ENCODE measurements at regions not wholly inside any gene's neighbourhood (a gene's known extent, or its start where the extent isn't known, plus 50 kb on each side); places are given as distances from the start of the nearest gene placed in this dataset.

DNA sequence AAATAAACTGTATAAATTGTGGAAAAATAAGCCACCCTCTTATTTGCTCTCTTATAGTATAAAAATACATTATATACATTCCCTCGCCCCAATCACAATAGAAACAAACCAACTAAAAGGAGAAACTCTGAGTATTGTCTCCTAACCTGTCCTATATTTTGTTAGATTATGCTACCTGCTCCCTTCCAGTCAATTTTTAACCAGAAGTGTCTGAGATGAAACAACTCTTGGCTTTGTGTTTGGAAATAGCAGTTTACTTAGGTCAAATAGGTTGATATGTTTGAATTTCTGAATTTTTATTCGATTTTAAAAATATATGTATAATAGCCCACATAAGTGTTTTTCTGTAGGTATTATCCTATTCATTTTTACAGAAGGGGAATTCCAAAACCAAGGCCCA is 475.0 kb upstream of the ZNF462 start:
- no peak overlapping the region for H3K27ac ChIP-seq
- TF ChIP-seq ZFX (IDR thresholded peaks at IDR 0.05; ENCODE audit: borderline replicate concordance): no peak
- TF ChIP-seq, protein P1, sequence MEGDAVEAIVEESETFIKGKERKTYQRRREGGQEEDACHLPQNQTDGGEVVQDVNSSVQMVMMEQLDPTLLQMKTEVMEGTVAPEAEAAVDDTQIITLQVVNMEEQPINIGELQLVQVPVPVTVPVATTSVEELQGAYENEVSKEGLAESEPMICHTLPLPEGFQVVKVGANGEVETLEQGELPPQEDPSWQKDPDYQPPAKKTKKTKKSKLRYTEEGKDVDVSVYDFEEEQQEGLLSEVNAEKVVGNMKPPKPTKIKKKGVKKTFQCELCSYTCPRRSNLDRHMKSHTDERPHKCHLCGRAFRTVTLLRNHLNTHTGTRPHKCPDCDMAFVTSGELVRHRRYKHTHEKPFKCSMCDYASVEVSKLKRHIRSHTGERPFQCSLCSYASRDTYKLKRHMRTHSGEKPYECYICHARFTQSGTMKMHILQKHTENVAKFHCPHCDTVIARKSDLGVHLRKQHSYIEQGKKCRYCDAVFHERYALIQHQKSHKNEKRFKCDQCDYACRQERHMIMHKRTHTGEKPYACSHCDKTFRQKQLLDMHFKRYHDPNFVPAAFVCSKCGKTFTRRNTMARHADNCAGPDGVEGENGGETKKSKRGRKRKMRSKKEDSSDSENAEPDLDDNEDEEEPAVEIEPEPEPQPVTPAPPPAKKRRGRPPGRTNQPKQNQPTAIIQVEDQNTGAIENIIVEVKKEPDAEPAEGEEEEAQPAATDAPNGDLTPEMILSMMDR (IDR thresholded peaks at IDR 0.05): no peak

DNA sequence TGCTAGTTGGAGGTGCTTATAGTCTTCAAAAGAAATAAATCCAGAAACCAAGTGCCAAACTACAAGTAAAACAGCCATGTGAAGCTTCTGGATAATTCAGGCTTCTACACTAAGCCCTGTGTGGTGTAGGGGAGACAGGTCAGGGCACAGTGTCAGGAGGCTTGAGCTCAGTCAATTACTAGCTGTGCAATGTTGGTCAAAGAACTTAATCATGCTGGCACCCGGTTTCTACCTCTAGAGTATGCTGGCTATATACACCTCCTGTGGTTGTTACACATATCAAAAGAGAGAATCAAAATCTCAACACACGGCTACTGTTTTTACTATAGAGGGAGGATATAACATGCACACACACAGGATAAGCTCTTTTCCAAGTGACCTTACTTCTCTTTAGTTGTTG is 469.7 kb upstream of the ZNF462 start:
- TF ChIP-seq ZFX (IDR thresholded peaks at IDR 0.05; ENCODE audit: borderline replicate concordance): no peak
- TF ChIP-seq, protein P1 (IDR thresholded peaks at IDR 0.05): no peak
- H3K27ac ChIP-seq: no peak overlapping the region

DNA sequence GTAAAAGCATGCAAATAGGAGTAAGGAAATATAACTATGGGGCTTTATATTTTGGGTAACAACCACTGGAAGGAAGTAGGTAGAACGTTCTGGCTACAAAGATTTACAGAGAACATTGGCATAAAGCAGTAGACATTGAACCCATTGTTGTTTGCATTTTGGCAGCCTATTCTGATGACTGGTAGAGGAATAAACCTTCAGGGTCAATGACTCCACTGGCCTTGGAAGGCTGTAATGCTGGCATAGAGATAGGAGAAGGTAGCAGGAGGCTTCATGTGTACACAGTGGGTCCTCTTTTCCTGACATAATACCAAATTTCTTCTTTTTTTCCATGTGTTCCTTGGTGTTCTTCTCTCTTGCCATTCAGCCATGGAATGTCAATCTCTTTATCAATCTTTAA is 462.8 kb upstream of the ZNF462 start:
- H3K27ac ChIP-seq: no peak overlapping the region
- TF ChIP-seq ZFX (IDR thresholded peaks at IDR 0.05; ENCODE audit: borderline replicate concordance): no peak
- TF ChIP-seq, protein P1 (IDR thresholded peaks at IDR 0.05): no peak

DNA sequence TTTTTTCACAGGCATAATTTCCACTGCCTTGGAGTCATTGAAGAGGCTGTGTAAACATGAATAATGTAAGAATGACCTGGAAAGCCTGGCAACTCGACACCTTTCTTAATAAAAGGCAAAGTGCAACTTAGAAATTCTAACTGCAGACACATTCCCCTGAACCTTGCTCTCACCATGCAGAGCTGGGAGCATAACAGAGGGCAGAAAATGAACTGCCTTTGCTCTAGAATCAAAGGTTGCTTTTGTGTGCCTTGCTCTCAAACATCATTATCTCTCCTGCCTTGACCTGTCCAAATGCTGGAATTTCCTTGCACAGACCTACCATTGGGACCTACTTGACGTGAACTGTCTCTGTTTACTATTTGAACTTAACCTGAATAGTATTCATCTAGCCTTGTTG is 462.0 kb upstream of the ZNF462 start:
- TF ChIP-seq ZFX (IDR thresholded peaks at IDR 0.05; ENCODE audit: borderline replicate concordance): no peak
- H3K27ac ChIP-seq: no peak overlapping the region

DNA sequence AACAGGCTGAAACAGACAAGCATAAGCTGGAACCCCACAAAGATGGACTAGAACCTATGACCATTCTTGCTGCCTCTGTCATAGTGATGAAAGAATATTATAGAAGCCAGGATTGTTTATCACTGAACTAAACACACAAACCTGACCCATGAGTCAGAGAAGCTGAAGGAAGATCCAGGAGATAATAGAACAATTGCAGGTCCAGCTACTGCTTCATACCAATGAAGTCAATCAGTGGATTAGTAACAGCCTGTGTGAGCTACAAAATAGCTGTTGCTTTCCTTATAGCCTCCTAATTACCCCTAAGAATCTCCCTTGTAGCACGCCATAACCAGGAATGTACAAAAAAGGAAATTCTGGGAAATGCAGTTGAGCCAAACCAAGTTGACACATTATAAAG is 459.9 kb upstream of the ZNF462 start:
- no peak overlapping the region for H3K27ac ChIP-seq
- TF ChIP-seq, protein P1 (IDR thresholded peaks at IDR 0.05): no peak
- no peak for TF ChIP-seq ZFX (IDR thresholded peaks at IDR 0.05; ENCODE audit: borderline replicate concordance)

DNA sequence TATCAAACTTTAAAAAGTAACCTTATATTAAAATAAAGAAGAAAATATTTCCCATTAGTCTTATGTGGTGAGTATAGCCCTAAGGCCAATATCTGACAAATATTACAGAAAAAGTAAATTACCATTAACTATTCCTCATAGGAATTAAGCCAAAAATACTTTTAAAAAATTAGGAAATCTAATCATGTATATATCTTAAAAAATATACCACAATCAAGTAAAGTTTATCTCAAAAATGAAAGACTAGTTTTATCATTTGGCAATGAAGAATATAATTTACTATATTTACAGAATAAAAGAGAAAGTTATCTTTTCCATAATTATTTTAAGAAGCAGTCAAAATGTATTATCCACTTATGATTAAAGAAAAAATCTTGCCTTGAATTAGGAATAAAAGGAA is 458.8 kb upstream of the ZNF462 start:
- no peak for TF ChIP-seq ZFX (IDR thresholded peaks at IDR 0.05; ENCODE audit: borderline replicate concordance)
- TF ChIP-seq, protein P1 (IDR thresholded peaks at IDR 0.05): no peak
- H3K27ac ChIP-seq: no peak overlapping the region

DNA sequence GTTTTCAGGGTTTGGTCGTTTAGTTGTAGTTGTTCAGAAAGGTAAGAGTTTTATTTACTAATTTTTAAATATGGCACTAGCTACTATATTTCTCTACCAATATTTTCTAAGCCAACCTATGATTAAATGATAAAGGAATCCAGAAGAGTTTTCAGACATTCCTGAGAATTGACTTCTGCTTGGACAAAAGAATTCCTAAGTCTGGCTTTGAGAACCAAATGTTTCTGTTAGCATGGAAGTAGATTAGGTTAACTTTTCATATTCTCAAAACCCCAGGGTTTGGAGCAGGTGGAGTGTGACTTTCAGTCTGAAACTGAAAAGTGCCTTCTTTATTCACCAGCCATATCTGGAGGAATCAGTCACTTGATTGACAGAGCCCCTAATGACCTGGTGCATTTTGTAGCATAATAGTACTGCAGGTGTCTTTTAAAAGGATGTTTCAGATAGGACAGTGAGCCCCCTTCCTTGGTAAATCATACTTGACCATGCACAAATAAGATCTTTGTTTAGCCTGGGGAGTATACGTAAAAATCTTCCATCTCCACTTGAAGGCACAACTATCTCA is 457.0 kb upstream of the ZNF462 start:
- H3K27ac ChIP-seq: no peak overlapping the region
- no peak for TF ChIP-seq ZFX (IDR thresholded peaks at IDR 0.05; ENCODE audit: borderline replicate concordance)
- TF ChIP-seq, protein P1 (IDR thresholded peaks at IDR 0.05): no peak

DNA sequence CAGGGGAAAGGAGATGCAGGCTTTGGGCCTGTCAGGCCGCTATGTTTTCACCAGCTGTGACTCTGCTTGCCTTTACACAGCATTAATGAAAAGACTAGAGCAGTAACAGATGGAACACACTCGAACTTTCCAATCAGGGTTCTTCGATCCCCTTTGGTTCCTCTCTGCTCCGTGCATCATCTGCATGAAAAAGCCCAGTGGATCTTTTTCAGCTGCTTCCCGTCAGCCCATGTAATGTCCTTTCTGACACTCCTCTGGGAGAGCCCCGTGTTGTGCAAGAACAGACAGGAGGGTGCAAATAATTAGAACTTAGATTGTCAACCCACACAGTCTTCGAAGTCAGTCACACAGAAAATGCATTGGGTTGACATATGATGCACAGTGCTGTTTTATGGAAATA is 448.9 kb upstream of the ZNF462 start:
- no peak for TF ChIP-seq ZFX (IDR thresholded peaks at IDR 0.05; ENCODE audit: borderline replicate concordance)
- TF ChIP-seq, protein P1 (IDR thresholded peaks at IDR 0.05): no peak
- H3K27ac ChIP-seq: no peak overlapping the region

Data from 22Rv1 (cell line).